ENCODE measurements at regions not wholly inside any gene's neighbourhood (a gene's known extent, or its start where the extent isn't known, plus 50 kb on each side); places are given as distances from the start of the nearest gene placed in this dataset.

- DNase-seq (ENCODE audit: low read depth in 1 of 2, low spot score in 1 of 2): no peak
- in situ Hi-C loops (cut with HindIII; ENCODE audit: low pct_unique_long_range_greater_than_20kb, low sequenced_read_pairs): no loop called here
- no peak for TF ChIP-seq JUND (IDR thresholded peaks at IDR 0.05; ENCODE audit: low read depth)
Measured at GRCh38 chr3:106209482-106209881, 340.7 kb upstream of the CBLB start.

GRCh38 chr3:106210923-106211322, 342.1 kb upstream of the CBLB start:
- DNase-seq (ENCODE audit: low read depth in 1 of 2, low spot score in 1 of 2): no peak
- TF ChIP-seq JUND (IDR thresholded peaks at IDR 0.05; ENCODE audit: low read depth): no peak
- in situ Hi-C loops (cut with HindIII; ENCODE audit: low pct_unique_long_range_greater_than_20kb, low sequenced_read_pairs): no loop called here

- in situ Hi-C loops (cut with HindIII; ENCODE audit: low pct_unique_long_range_greater_than_20kb, low sequenced_read_pairs): no loop called here
- TF ChIP-seq JUND (IDR thresholded peaks at IDR 0.05; ENCODE audit: low read depth): no peak
- no peak for DNase-seq (ENCODE audit: low read depth in 1 of 2, low spot score in 1 of 2)
Measured at GRCh38 chr3:106212665-106213222, 343.9 kb upstream of the CBLB start.

- in situ Hi-C loops (cut with HindIII; ENCODE audit: low pct_unique_long_range_greater_than_20kb, low sequenced_read_pairs): no loop called here
- peak in 1 of 2 experiments; percentile 1 for DNase-seq (ENCODE audit: low read depth in 1 of 2, low spot score in 1 of 2)
- TF ChIP-seq JUND (IDR thresholded peaks at IDR 0.05; ENCODE audit: low read depth): no peak
Measured at GRCh38 chr3:106213954-106214353, 345.1 kb upstream of the CBLB start.

GRCh38 chr3:106214641-106215040, 345.8 kb upstream of the CBLB start:
- no peak for DNase-seq (ENCODE audit: low read depth in 1 of 2, low spot score in 1 of 2)
- TF ChIP-seq JUND (IDR thresholded peaks at IDR 0.05; ENCODE audit: low read depth): no peak
- in situ Hi-C loops (cut with HindIII; ENCODE audit: low pct_unique_long_range_greater_than_20kb, low sequenced_read_pairs): no loop called here

- DNase-seq (ENCODE audit: low read depth in 1 of 2, low spot score in 1 of 2): no peak
- no peak for TF ChIP-seq JUND (IDR thresholded peaks at IDR 0.05; ENCODE audit: low read depth)
- in situ Hi-C loops (cut with HindIII; ENCODE audit: low pct_unique_long_range_greater_than_20kb, low sequenced_read_pairs): no loop called here
Measured at GRCh38 chr3:106215047-106215446, 346.2 kb upstream of the CBLB start.

- DNase-seq (ENCODE audit: low read depth in 1 of 2, low spot score in 1 of 2): no peak
- no peak for TF ChIP-seq JUND (IDR thresholded peaks at IDR 0.05; ENCODE audit: low read depth)
- in situ Hi-C loops (cut with HindIII; ENCODE audit: low pct_unique_long_range_greater_than_20kb, low sequenced_read_pairs): no loop called here
Measured at GRCh38 chr3:106217745-106218144, 348.9 kb upstream of the CBLB start.

- in situ Hi-C loops (cut with HindIII; ENCODE audit: low pct_unique_long_range_greater_than_20kb, low sequenced_read_pairs): no loop called here
- no peak for DNase-seq (ENCODE audit: low read depth in 1 of 2, low spot score in 1 of 2)
- TF ChIP-seq JUND (IDR thresholded peaks at IDR 0.05; ENCODE audit: low read depth): no peak
Measured at GRCh38 chr3:106227068-106227467, 358.3 kb upstream of the CBLB start.

GRCh38 chr3:106228271-106228670, 359.5 kb upstream of the CBLB start:
- in situ Hi-C loops (cut with HindIII; ENCODE audit: low pct_unique_long_range_greater_than_20kb, low sequenced_read_pairs): no loop called here
- no peak for DNase-seq (ENCODE audit: low read depth in 1 of 2, low spot score in 1 of 2)
- no peak for TF ChIP-seq JUND (IDR thresholded peaks at IDR 0.05; ENCODE audit: low read depth)

- TF ChIP-seq JUND (IDR thresholded peaks at IDR 0.05; ENCODE audit: low read depth): no peak
- no peak for DNase-seq (ENCODE audit: low read depth in 1 of 2, low spot score in 1 of 2)
- in situ Hi-C loops (cut with HindIII; ENCODE audit: low pct_unique_long_range_greater_than_20kb, low sequenced_read_pairs): no loop called here
Measured at GRCh38 chr3:106229495-106230278, 360.9 kb upstream of the CBLB start.

- in situ Hi-C loops (cut with HindIII; ENCODE audit: low pct_unique_long_range_greater_than_20kb, low sequenced_read_pairs): no loop called here
- no peak for DNase-seq (ENCODE audit: low read depth in 1 of 2, low spot score in 1 of 2)
- no peak for TF ChIP-seq JUND (IDR thresholded peaks at IDR 0.05; ENCODE audit: low read depth)
Measured at GRCh38 chr3:106231086-106231485, 362.3 kb upstream of the CBLB start.

GRCh38 chr3:106232956-106233355, 364.1 kb upstream of the CBLB start:
- no peak for DNase-seq (ENCODE audit: low read depth in 1 of 2, low spot score in 1 of 2)
- in situ Hi-C loops (cut with HindIII; ENCODE audit: low pct_unique_long_range_greater_than_20kb, low sequenced_read_pairs): no loop called here
- no peak for TF ChIP-seq JUND (IDR thresholded peaks at IDR 0.05; ENCODE audit: low read depth)

GRCh38 chr3:106239195-106239697, 370.4 kb upstream of the CBLB start:
- in situ Hi-C loops (cut with HindIII; ENCODE audit: low pct_unique_long_range_greater_than_20kb, low sequenced_read_pairs): no loop called here
- DNase-seq (ENCODE audit: low read depth in 1 of 2, low spot score in 1 of 2): no peak
- TF ChIP-seq JUND (IDR thresholded peaks at IDR 0.05; ENCODE audit: low read depth): no peak
